Kidney epithelial cell (primary cell): ENCODE measurements at regions not wholly inside any gene's neighbourhood (a gene's known extent, or its start where the extent isn't known, plus 50 kb on each side); places are given as distances from the start of the nearest gene placed in this dataset.

Experiments used
- DNase-seq: peaks from one replicate; pipeline ENCODE4 v3.0.0-alpha.2; 2010; ENCODE audit warnings: low read depth
- H3K27me3 ChIP-seq: 2 replicates; pipeline ENCODE4 v1.6.0; 2011; ENCODE audit warnings: low read length; ENCODE audit not compliant: control insufficient read depth, insufficient read depth
- H3K36me3 ChIP-seq: 2 replicates; pipeline ENCODE4 v1.5.1; 2011; ENCODE audit warnings: low read length; ENCODE audit not compliant: control insufficient read depth, insufficient read depth
- H3K4me3 ChIP-seq: 2 replicates; pipeline ENCODE4 v1.5.1; 2011; ENCODE audit warnings: low read depth, mild to moderate bottlenecking, control low read depth, low read length
- CTCF ChIP-seq: IDR thresholded peaks from 2 replicates; pipeline ENCODE4 v1.5.1; 2011; ENCODE audit warnings: mild to moderate bottlenecking, moderate library complexity, low read length, control low read depth, inconsistent platforms; ENCODE audit not compliant: insufficient read depth, poor library complexity, severe bottlenecking

GRCh38 chr11:116691771-116692177 lies 81.0 kb downstream of the BUD13 start:
- H3K27me3 ChIP-seq, result no peaks in the 10 kb centered on the region
- H3K4me3 ChIP-seq, result no peak overlapping the region
- TF ChIP-seq CTCF, result peak; percentile 85
- no peaks in the 10 kb centered on the region for H3K36me3 ChIP-seq
- DNase-seq, result no peak

- no peaks in the 10 kb centered on the region for H3K36me3 ChIP-seq
- TF ChIP-seq CTCF, result no peak
- H3K4me3 ChIP-seq, result no peak overlapping the region
- no peaks in the 10 kb centered on the region for H3K27me3 ChIP-seq
- DNase-seq, result no peak
These were observed 82.2 kb downstream of the BUD13 start for GRCh38 chr11:116690611-116691010.

GRCh38 chr11:116689413-116690127 lies 83.2 kb downstream of the BUD13 start:
- no peaks in the 10 kb centered on the region for H3K36me3 ChIP-seq
- H3K4me3 ChIP-seq, result no peak overlapping the region
- no peak for DNase-seq
- no peaks in the 10 kb centered on the region for H3K27me3 ChIP-seq
- TF ChIP-seq CTCF, result no peak

GRCh38 chr11:116688202-116688540 lies 84.6 kb downstream of the BUD13 start:
- no peaks in the 10 kb centered on the region for H3K27me3 ChIP-seq
- no peak for TF ChIP-seq CTCF
- DNase-seq, result no peak
- H3K4me3 ChIP-seq, result no peak overlapping the region
- no peaks in the 10 kb centered on the region for H3K36me3 ChIP-seq

GRCh38 chr11:116687458-116688201 lies 85.2 kb downstream of the BUD13 start:
- H3K36me3 ChIP-seq, result no peaks in the 10 kb centered on the region
- no peak for TF ChIP-seq CTCF
- DNase-seq, result no peak
- no peak overlapping the region for H3K4me3 ChIP-seq
- no peaks in the 10 kb centered on the region for H3K27me3 ChIP-seq
